GM19328 (cell line): ENCODE measurements at regions not wholly inside any gene's neighbourhood (a gene's known extent, or its start where the extent isn't known, plus 50 kb on each side); places are given as distances from the start of the nearest gene placed in this dataset.
"Not testable (repeated sequence)": the region's sequence is repeated elsewhere in the genome, so short reads cannot be mapped to it uniquely, and the experiment has no call there.

Source experiments
- ATAC-seq: cut with Tn5 transposase; IDR thresholded peaks from one replicate; pipeline ENCODE4 v1.9.1; 2021; ENCODE audit warnings: mild to moderate bottlenecking, moderate library complexity; ENCODE audit not compliant: unreplicated experiment

- ATAC-seq = no peak
These were observed 531.0 kb upstream of the ZFP42 start for GRCh38 chr4:187464573-187464972.

GRCh38 chr4:187467224-187467623, 528.3 kb upstream of the ZFP42 start:
- ATAC-seq = no peak

GRCh38 chr4:187469627-187470026, 525.9 kb upstream of the ZFP42 start:
- ATAC-seq = no peak

- no peak for ATAC-seq
These were observed 525.5 kb upstream of the ZFP42 start for GRCh38 chr4:187470061-187470460.

- no peak for ATAC-seq
These were observed 521.3 kb upstream of the ZFP42 start for GRCh38 chr4:187474238-187474637.

- ATAC-seq = no peak
These were observed 519.7 kb upstream of the ZFP42 start for GRCh38 chr4:187475901-187476300.

- no peak for ATAC-seq
These were observed 518.3 kb upstream of the ZFP42 start for GRCh38 chr4:187477224-187477623.

GRCh38 chr4:187478292-187479140, 517.1 kb upstream of the ZFP42 start:
- ATAC-seq = no peak

GRCh38 chr4:187479511-187479910, 516.1 kb upstream of the ZFP42 start:
- no peak for ATAC-seq

- no peak for ATAC-seq
These were observed 515.1 kb upstream of the ZFP42 start for GRCh38 chr4:187480146-187481145.

GRCh38 chr4:187484186-187484585, 511.4 kb upstream of the ZFP42 start:
- ATAC-seq = no peak

- no peak for ATAC-seq
These were observed 509.9 kb upstream of the ZFP42 start for GRCh38 chr4:187485676-187486075.

- no peak for ATAC-seq
These were observed 504.3 kb upstream of the ZFP42 start for GRCh38 chr4:187491286-187491685.

- no peak for ATAC-seq
These were observed 503.6 kb upstream of the ZFP42 start for GRCh38 chr4:187491959-187492358.

GRCh38 chr4:187493661-187494060, 501.9 kb upstream of the ZFP42 start:
- ATAC-seq = no peak

- no peak for ATAC-seq
These were observed 495.6 kb upstream of the ZFP42 start for GRCh38 chr4:187499956-187500355.

GRCh38 chr4:187500796-187501195, 494.8 kb upstream of the ZFP42 start:
- no peak for ATAC-seq

- no peak for ATAC-seq
These were observed 493.8 kb upstream of the ZFP42 start for GRCh38 chr4:187501731-187502130.

GRCh38 chr4:187504974-187505797, 490.4 kb upstream of the ZFP42 start:
- ATAC-seq = no peak

- ATAC-seq = not testable (repeated sequence)
These were observed 489.8 kb upstream of the ZFP42 start for GRCh38 chr4:187505798-187506141.

GRCh38 chr4:187516224-187516623, 479.3 kb upstream of the ZFP42 start:
- ATAC-seq = no peak
